ENCODE measurements at regions not wholly inside any gene's neighbourhood (a gene's known extent, or its start where the extent isn't known, plus 50 kb on each side); places are given as distances from the start of the nearest gene placed in this dataset.

GRCh38 chr13:91249861-91250260, 97.6 kb upstream of the MIR17HG start:
- TF ChIP-seq POLR2A (IDR thresholded peaks at IDR 0.05) (no peak), CTCF (IDR thresholded peaks at IDR 0.05) (no peak)

Data from prostate gland (tissue), 2 donors.